Gastroesophageal sphincter (tissue), 3 donors: ENCODE measurements at regions not wholly inside any gene's neighbourhood (a gene's known extent, or its start where the extent isn't known, plus 50 kb on each side); places are given as distances from the start of the nearest gene placed in this dataset.

Source experiments
- POLR2A ChIP-seq, 2 donors: fragments of 450-650 bp; IDR thresholded peaks; one replicate each; pipeline ENCODE4 v1.6.1; 2017; ENCODE audit warnings: antibody characterized with exemption in 2 of 2, mild to moderate bottlenecking in 2 of 2, moderate library complexity in 1 of 2
- TF ChIP-seq, protein P1 (sequence below), 4 experiments: fragments of 200-600 bp in 2 of 4; fragments of 450-650 bp in 2 of 4; sonication (generic) in 1 of 4; IDR thresholded peaks; one replicate each; pipeline ENCODE4 v1.5.1; 2017 to 2019; ENCODE audit warnings: antibody characterized with exemption in 4 of 4, mild to moderate bottlenecking in 2 of 4, moderate library complexity in 2 of 4

DNA sequence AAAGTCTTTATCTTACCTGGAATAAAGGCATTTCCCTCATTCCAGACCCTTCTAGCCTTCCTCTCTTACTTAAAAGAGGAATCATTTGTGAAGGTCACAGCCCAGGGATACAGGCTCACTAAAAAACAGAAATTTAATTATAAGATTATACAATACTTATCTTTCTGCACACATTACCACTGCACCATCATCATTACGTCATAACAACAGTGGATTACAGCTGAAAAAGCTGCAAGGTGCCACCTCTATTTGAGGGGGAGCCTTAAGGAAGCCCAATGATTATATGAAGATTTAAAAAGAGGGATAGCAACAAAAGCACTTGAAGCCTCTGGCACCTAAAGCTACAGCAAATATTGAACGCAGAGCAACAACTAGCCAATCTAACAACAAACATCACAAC lies 452.9 kb upstream of the EYS start:
- TF ChIP-seq POLR2A (IDR thresholded peaks at IDR 0.05), result no peak
- TF ChIP-seq, protein P1, sequence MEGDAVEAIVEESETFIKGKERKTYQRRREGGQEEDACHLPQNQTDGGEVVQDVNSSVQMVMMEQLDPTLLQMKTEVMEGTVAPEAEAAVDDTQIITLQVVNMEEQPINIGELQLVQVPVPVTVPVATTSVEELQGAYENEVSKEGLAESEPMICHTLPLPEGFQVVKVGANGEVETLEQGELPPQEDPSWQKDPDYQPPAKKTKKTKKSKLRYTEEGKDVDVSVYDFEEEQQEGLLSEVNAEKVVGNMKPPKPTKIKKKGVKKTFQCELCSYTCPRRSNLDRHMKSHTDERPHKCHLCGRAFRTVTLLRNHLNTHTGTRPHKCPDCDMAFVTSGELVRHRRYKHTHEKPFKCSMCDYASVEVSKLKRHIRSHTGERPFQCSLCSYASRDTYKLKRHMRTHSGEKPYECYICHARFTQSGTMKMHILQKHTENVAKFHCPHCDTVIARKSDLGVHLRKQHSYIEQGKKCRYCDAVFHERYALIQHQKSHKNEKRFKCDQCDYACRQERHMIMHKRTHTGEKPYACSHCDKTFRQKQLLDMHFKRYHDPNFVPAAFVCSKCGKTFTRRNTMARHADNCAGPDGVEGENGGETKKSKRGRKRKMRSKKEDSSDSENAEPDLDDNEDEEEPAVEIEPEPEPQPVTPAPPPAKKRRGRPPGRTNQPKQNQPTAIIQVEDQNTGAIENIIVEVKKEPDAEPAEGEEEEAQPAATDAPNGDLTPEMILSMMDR (IDR thresholded peaks at IDR 0.05), result no peak
